Ammon's horn (tissue), 1 donor: ENCODE measurements at regions not wholly inside any gene's neighbourhood (a gene's known extent, or its start where the extent isn't known, plus 50 kb on each side); places are given as distances from the start of the nearest gene placed in this dataset.

Source experiments
- DNase-seq: peaks from one replicate; pipeline ENCODE4 v3.0.0-alpha.2; 2016; ENCODE audit warnings: low spot score

DNA sequence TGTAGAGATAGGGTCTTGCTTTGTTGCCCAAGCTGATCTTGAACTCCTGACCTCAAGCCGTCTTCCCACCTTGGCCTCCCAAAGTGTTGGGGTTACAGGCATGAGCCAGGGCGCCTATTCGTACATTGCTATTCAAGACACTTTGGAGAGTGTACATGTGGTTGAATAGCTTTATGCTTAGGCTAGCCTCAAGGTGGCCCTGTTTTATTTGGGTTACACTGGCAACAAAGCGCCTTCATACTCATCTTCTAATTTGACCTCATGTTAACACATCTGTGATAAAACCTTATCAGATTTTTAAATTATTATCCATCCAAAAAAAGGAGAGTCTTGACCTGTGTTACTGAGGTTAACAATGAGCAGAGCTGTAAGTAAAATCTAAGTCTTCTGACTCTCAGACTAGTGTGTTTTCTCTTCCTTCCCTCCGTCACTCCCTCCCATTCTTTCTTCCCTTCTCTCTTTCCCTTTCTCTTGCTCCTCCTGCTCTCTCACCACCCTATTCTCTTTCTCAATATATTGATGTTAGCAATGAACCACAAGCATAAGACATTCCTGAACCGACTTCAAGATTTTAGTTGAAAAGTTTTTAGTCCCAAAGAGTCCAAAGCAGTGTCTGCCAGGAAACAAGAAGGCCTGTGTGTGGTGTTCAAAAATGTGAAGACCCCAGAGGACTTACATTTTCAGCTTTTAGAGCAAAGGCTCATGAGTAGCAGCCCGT is 603.7 kb upstream of the CFAP20DC start:
- no peak for DNase-seq

DNA sequence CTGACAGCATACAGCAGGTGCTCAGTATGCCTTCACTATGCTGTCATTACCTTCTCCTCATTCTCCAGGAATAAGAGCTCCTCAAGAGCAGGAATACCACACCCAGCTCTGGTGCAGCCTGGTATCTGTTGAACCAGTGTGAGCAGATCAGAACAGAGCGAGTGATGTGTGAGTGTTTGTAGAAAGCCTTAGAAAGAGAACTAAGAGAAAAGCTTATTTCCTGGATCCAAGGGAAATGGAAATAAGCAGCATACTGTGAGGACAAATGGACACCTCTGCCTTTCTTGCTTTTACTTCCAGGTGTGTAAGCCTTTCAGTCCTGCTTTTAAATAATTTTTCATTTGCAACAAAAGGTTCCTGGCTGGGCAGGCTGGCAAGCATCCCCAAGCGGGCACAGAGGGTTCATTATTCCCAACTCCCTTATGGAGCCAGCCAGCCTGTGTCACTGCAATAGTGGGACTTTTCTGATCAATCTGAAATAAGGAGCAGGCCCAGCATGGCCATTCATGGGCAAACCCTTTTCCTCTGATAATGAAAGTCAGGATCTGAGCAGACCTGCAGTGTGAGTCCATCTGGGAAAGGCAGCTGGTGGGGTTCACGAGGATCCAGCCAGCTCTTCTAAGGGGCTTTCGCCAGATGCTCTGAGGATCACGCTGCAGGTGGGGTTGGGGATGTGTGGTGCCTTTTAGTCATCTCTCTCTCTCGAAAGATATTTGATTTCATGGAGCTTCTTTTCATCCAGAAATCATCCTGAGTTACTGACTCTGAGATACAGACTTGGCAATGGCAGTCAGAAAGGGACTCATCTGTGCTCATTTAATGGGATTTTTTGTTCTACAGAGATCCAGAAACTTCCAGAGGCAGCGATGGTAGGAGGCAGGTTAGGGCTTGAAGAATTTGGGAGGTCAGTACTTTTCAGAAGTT is 594.9 kb upstream of the CFAP20DC start:
- peak; percentile 57 for DNase-seq

DNA sequence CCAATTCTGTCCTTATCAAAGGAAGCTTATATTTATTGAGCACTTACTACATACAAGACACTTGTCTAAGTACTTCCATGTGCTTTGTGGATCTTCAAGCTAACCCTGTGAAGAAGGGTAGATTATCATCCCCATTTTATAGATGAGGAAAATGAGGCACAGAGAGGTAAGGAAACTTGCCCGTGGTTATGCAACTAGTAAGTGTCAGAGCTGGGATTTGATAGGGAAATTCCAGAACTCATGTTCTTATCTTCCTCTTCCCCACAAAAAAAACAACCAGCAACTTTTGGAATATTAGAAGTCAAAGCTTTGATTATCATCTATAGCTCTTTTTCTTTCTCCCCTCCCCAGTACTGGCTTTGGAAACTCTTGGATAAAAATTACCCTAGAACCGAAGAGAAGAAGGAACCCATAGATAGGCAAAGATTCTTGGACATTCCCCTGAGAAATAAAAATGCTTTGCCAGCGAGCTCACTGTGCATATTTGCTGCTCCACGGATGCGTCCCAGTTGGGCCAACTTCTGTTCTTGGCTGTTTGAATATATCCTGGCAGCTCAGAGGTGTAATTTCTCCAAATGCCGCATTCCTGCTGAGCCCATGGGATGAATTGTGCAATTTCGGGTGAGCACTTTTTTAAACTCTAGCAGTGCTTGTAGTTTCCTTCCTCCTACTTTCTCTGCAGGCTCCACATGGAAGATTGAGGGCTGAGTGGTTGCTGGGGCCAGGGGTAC is 591.5 kb upstream of the CFAP20DC start:
- peak; percentile 21 for DNase-seq

DNA sequence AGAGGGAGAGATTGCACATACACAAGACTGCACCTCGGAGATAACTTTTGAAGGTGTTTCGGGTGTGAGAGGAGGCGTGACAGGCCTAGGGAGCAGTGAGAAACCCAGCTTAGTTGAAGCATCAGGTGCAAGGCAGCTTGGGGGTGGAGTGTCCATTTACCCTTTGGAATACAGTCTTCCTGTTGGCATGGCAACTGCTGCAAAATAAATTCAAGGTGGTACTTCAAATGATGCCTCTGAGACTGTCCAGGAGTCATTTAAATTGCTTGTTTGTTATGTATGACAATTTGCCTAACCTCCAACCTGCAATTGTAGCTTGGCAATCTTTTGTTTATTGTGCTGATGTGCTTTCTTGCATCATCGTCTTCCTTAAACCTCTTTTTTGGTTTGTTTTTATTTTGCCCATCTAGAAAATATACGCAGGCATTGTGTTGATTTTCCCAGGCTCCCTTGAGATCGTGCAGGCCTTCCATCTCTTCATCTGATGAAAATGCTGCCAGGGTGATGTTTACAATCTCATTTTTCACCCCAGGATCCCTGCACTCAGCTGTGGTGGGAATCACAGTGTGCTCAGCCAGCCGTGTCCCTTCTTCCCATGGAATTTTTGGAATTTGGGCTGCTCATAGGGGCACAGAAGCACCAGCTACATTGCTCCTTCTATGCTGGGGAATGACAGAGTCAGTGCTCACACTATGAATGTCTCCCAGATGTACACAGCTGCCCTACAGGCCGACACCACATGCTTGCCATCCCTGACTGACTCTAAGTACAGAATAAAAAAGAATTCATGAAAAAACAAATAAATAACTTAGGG is 583.1 kb upstream of the CFAP20DC start:
- DNase-seq: no peak

- no peak for DNase-seq
Measured at GRCh38 chr3:59631482-59631881, 581.7 kb upstream of the CFAP20DC start.

DNA sequence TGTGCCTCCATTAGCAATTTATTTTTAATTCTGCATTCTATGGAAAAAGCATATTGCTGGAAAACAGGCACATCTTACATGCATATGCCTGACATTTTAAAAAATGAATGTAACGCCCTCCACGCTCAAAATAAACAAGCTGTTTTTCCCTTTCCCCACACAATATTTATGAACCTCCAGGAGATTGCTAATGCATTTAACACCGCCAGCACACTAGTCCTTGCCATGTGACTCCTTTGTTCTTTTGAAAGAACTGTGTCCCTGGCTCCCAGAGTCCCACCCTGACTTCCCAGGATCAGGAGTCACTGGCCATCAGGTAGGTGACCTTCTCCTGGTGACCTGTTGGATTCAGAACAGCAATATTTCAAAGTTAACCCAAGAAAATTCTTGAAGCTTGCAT is 571.2 kb upstream of the CFAP20DC start:
- no peak for DNase-seq

- DNase-seq: no peak
Measured at GRCh38 chr3:59620325-59620724, 570.5 kb upstream of the CFAP20DC start.

GRCh38 chr3:59612444-59612715 is 562.6 kb upstream of the CFAP20DC start:
- DNase-seq: no peak

DNA sequence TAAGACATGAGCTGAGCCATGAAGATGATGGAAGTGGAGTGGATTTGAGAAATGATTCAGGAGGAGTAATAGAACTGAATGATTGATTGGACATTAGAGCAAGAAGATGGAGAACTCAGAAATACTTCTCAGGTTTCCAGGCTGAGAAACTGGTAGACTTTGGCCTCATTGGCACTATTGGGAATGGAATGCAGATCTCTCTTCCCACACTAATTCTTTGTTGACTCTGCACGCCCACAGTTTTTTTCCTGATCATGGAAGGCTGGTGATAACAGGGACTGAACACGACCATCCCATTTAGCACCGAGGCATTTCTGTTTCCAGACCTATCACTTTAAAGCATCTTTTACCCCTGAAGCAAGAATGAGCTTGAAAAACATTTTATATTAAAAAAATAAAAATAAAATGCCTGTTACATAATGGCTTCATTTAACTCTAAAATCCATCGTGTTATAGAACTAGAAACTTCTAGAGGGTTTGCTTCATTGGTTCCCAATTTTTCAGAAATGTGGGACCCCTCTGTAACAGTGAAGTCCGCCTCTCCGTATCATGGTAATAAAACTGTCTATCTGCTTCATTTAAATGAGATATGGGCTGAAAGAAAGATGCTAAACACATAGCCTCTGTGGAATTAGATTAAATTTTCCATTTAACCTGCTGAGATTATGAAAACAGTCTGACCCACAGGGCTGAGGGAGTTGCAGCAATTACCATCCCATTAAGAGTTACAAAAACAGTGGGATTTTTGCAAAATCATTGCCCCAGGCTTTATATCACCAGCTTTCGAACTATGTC is 562.0 kb upstream of the CFAP20DC start:
- no peak for DNase-seq

- DNase-seq: no peak
Measured at GRCh38 chr3:59609657-59610348, 560.0 kb upstream of the CFAP20DC start.

- no peak for DNase-seq
Measured at GRCh38 chr3:59608356-59608755, 558.5 kb upstream of the CFAP20DC start.

- peak; percentile 32 for DNase-seq
Measured at GRCh38 chr3:59607656-59608055, 557.8 kb upstream of the CFAP20DC start.

- no peak for DNase-seq
Measured at GRCh38 chr3:59606638-59607266, 556.9 kb upstream of the CFAP20DC start.

DNA sequence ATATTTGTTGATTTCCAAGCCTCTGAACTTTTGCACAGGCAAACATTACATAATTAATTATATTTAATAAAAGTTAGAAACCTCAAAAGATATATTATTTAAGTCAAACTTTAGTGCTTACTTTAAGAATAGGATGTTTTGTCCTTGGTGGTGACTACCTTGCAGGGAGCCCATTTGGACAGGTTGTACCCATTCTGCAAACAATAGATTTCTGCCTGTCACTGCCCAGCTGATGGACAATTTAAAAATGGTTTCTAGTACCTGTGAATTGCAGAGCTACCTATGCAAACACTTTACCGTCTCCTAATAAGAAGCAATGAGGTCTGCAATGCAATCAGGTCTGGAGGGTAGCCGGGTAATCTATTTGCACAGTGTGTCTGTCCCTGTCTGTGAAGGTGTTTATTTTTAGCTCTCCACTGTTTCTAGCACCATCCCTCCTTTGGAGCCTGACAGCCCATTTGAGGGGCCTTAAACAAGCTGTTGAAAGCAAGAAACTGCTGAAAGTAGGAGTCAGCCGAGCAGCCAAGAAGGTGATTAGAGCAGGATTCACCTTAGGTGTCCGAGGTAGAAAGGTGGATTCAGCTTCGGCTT is 556.2 kb upstream of the CFAP20DC start:
- no peak for DNase-seq

DNA sequence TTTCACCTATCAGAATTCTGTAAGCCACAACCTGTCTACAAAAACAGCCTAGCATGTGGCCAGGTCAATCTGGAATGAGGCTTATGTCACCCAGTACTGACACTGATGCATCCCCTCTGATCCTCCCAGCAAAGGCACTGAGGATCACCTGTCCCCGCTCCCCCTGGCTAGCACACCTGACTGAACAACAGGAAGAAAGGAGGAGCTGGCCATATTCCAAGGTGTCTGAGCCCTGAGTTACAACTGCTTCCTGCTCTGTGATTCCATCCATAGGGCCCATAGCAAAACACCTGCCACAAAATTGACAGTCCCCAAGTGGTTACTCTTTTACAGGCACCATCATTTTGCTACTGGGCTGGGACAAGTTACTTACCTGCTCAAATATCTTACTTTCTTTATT is 555.5 kb upstream of the CFAP20DC start:
- DNase-seq: no peak

DNA sequence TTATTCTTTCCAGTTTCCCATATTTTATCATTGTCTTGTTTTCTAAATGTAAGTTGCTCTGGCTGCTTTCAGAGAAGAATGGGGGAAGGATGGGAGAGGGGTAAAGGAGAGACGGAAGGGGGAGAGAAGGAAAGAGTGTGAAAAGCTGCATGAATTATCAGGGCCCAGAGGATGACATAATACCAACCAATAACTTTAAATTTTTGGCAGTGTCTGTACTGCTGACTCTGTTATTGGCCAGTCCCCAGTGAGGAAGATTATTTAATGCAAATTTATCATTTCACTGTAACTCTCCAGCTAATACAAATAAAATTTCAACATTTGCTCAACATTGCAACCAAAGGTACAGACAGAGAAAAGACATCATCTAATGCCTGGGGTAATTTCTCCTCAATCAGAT is 551.7 kb upstream of the CFAP20DC start:
- no peak for DNase-seq

- DNase-seq: no peak
Measured at GRCh38 chr3:59600631-59601030, 550.8 kb upstream of the CFAP20DC start.

GRCh38 chr3:59596741-59597140 is 546.9 kb upstream of the CFAP20DC start:
- DNase-seq: no peak

- DNase-seq: no peak
Measured at GRCh38 chr3:59595830-59596229, 546.0 kb upstream of the CFAP20DC start.

DNA sequence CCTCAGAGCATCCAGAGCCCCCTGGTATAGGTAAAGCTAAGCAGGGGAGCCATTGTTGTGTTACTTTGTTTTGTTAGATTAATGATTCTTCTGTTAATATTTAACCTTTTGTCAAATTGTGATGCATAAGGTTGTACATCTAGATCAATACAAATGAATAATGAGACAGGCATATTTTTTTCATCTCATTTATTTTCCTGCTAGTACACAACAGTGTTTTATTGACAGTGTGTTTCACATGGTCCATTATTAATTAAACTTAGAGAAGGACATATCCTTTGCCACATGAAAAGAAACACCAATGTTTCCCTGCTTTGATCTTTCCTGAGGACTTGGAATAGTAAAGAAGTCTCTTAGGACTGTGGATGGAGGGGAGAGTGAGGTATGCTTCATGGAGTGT is 543.6 kb upstream of the CFAP20DC start:
- no peak for DNase-seq
